ENCODE measurements at regions not wholly inside any gene's neighbourhood (a gene's known extent, or its start where the extent isn't known, plus 50 kb on each side); places are given as distances from the start of the nearest gene placed in this dataset.

DNA sequence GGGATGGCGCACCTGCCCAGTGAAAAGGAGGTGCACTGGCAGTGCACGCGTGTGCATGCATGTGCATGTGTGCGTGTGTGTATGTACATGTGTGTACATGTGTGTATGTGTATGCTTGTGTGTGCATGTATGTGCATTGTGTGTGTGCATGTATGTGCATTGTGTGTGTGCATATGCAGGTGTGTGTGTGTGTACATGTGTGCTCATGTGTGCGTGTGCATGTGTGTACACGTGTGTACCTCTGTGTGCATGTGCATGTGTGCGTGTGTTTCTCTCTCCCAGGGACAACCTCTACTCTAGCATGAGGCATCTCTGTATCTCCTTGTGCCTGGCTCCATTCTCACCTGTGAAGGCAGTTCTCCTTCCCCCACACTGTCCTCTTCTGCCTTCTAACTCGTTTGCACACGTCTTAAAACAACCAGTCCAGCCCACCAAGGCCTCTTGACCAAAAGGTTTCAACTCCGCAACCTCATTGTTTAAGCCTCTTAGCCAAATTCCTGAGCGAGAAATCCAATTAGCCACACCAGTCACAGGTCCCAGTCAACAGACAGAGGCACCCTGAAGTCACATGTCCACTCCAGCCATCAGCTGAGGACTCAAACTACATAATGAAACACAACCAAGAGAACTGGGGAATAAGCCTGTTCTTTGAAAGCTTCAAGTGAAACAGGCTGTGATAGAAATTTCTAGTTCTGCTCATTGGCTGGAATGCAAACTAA lies 103.5 kb upstream of the PTPRT start:
- Mint-ChIP-seq H3K36me3 (ENCODE audit: low read depth) (no peaks in the 10 kb centered on the region), H3K9me3 (no peaks in the 10 kb centered on the region), H3K4me1 (no peaks in the 10 kb centered on the region), H3K4me3 (no peak overlapping the region), H3K27me3 (ENCODE audit: low read depth) (peaks cover 12% of the 10 kb centered on the region), H3K27ac (no peak overlapping the region)
- TF ChIP-seq, protein P1, sequence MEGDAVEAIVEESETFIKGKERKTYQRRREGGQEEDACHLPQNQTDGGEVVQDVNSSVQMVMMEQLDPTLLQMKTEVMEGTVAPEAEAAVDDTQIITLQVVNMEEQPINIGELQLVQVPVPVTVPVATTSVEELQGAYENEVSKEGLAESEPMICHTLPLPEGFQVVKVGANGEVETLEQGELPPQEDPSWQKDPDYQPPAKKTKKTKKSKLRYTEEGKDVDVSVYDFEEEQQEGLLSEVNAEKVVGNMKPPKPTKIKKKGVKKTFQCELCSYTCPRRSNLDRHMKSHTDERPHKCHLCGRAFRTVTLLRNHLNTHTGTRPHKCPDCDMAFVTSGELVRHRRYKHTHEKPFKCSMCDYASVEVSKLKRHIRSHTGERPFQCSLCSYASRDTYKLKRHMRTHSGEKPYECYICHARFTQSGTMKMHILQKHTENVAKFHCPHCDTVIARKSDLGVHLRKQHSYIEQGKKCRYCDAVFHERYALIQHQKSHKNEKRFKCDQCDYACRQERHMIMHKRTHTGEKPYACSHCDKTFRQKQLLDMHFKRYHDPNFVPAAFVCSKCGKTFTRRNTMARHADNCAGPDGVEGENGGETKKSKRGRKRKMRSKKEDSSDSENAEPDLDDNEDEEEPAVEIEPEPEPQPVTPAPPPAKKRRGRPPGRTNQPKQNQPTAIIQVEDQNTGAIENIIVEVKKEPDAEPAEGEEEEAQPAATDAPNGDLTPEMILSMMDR (IDR thresholded peaks at IDR 0.05; ENCODE audit: unreplicated experiment in 3 of 3) = no peak

DNA sequence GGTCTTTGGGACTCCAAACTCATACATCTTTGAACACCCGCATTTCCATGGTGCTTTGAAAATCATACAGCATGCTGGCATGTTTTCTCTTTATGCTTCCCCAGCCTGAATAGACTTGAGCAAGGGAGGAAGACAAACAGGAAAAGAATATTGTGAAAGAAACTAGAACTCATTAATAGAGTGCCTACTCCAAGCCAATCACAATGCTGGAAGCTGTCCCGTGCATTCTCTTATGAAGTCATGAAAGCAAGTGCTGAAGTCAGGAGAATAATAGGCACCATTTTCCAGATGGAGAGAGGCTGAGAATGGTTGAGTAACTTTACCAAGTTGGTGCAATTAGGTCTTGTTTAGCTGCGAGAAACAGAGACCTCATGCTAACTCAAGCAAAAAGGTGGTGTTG lies 102.5 kb upstream of the PTPRT start:
- no peak overlapping the region for H3K4me3 Mint-ChIP-seq
- H3K36me3 Mint-ChIP-seq (ENCODE audit: low read depth) = no peaks in the 10 kb centered on the region
- H3K27ac Mint-ChIP-seq = no peak overlapping the region
- no peaks in the 10 kb centered on the region for H3K9me3 Mint-ChIP-seq
- H3K4me1 Mint-ChIP-seq = no peaks in the 10 kb centered on the region
- TF ChIP-seq, protein P1 (IDR thresholded peaks at IDR 0.05; ENCODE audit: unreplicated experiment in 3 of 3) = no peak
- peaks cover 11% of the 10 kb centered on the region for H3K27me3 Mint-ChIP-seq (ENCODE audit: low read depth)

DNA sequence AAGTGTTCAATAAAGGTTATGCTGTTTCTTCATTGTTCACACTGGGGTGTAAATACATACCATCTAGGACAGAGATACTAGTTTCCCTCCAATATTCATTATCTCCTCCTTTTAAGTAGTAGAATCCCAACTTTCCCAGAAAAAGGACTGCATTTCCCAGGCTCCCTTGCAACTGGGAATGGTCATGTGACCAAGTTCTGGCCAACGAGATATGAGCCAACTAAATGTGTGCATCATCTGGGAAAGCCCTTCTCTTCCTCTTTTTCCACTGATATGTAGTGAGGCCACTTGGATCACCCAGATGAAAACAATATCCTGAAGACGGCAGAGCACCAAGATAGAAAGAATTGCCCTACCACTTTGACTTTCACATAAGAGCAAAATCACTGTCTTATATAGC lies 97.9 kb upstream of the PTPRT start:
- Mint-ChIP-seq H3K4me1 (no peaks in the 10 kb centered on the region), H3K36me3 (ENCODE audit: low read depth) (no peaks in the 10 kb centered on the region), H3K27ac (no peak overlapping the region), H3K27me3 (ENCODE audit: low read depth) (peaks cover 12% of the 10 kb centered on the region), H3K4me3 (no peak overlapping the region), H3K9me3 (peaks cover 5% of the 10 kb centered on the region)
- TF ChIP-seq, protein P1 (IDR thresholded peaks at IDR 0.05; ENCODE audit: unreplicated experiment in 3 of 3) = no peak

DNA sequence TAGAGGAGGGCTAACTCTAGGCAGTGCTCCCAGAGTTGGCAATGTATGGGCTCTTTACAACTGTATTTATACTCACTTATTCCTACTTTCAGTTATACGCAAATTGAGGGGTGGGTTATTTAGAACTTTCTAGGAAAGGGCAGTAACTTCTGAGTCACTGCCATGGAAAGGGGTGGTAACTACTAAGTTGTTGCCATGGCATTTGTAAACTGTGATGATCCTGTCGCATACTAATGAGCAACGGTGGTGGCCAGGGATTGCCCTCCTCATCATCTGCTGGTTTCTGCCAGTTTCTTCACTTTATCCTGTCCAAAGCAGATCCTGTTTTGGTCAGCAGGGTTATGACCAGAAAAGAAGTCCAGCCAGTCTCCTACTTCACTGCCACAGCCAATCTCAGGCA lies 95.5 kb upstream of the PTPRT start:
- H3K36me3 Mint-ChIP-seq (ENCODE audit: low read depth) = no peaks in the 10 kb centered on the region
- H3K27ac Mint-ChIP-seq = no peak overlapping the region
- H3K9me3 Mint-ChIP-seq = peaks cover 5% of the 10 kb centered on the region
- TF ChIP-seq, protein P1 (IDR thresholded peaks at IDR 0.05; ENCODE audit: unreplicated experiment in 3 of 3) = no peak
- peaks cover 8% of the 10 kb centered on the region for H3K27me3 Mint-ChIP-seq (ENCODE audit: low read depth)
- no peak overlapping the region for H3K4me3 Mint-ChIP-seq
- H3K4me1 Mint-ChIP-seq = no peaks in the 10 kb centered on the region

DNA sequence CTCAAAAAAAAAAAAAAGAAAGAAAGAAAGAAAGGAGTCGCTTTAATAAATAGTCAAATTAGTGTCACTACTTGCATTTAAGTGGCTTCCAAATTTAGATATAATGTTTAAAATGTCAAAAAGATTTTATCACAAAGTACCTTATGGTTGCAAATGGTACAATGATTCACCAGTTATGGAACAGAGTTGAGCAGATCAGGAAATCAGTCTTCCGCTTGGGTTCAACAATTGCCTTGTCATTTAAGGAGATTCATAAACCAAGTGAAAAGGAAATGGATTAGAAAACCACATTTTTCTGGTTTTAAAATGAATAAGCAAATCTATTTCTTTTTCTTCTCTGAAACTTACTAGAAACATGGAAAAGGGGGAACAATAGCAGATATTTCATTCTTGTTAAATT lies 94.8 kb upstream of the PTPRT start:
- Mint-ChIP-seq H3K9me3 (peaks cover 5% of the 10 kb centered on the region), H3K27ac (no peak overlapping the region), H3K4me1 (no peaks in the 10 kb centered on the region), H3K36me3 (ENCODE audit: low read depth) (no peaks in the 10 kb centered on the region), H3K27me3 (ENCODE audit: low read depth) (peaks cover 8% of the 10 kb centered on the region), H3K4me3 (no peak overlapping the region)
- TF ChIP-seq, protein P1 (IDR thresholded peaks at IDR 0.05; ENCODE audit: unreplicated experiment in 3 of 3) = no peak

DNA sequence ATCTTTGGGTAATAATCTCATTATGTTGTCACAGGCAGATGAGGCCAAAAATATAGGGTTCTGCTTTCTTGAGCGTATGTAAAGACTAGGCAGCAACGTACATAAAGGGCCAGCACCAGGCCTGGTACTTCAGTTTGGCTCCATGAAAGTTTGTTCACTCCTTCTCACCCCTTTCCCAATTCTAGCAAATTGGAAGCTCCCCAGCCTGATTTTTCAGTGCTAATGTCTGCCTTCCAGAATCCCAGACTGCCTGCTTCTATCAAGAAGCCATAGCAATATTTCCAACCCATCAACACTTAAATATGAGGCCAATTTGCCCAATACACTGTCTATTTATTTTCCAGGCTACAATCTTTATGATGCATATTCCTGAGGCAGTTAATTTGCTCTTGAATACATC lies 93.4 kb upstream of the PTPRT start:
- H3K36me3 Mint-ChIP-seq (ENCODE audit: low read depth) = no peaks in the 10 kb centered on the region
- no peak overlapping the region for H3K27ac Mint-ChIP-seq
- TF ChIP-seq, protein P1 (IDR thresholded peaks at IDR 0.05; ENCODE audit: unreplicated experiment in 3 of 3) = no peak
- H3K4me3 Mint-ChIP-seq = no peak overlapping the region
- peaks cover 5% of the 10 kb centered on the region for H3K9me3 Mint-ChIP-seq
- peaks cover 15% of the 10 kb centered on the region for H3K27me3 Mint-ChIP-seq (ENCODE audit: low read depth)
- H3K4me1 Mint-ChIP-seq = no peaks in the 10 kb centered on the region
